ENCODE measurements at regions not wholly inside any gene's neighbourhood (a gene's known extent, or its start where the extent isn't known, plus 50 kb on each side); places are given as distances from the start of the nearest gene placed in this dataset.

GRCh38 chr10:4024516-4025245 lies 239.7 kb upstream of the KLF6 start:
- DNase-seq (ENCODE audit: low read depth in 2 of 2): no peak

DNA sequence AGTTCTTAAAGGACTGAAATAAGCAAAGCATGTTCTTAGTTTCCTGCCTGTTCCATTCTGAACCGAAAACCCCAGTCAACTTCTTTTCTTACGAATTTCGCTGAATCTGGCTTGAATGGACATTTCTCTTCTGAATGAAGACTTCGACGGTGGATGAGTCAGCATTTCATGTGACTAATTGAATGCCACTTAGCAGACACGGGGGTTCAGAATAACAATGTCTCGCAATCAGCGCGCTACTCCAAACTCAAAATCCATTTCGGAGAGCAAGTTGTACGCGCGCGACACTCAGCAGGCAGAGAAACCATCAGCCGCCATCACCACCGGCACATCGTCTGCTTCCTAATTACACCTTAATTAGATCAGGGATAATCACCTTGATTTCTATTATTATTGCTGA lies 239.0 kb upstream of the KLF6 start:
- DNase-seq (ENCODE audit: low read depth in 2 of 2): no peak

DNA sequence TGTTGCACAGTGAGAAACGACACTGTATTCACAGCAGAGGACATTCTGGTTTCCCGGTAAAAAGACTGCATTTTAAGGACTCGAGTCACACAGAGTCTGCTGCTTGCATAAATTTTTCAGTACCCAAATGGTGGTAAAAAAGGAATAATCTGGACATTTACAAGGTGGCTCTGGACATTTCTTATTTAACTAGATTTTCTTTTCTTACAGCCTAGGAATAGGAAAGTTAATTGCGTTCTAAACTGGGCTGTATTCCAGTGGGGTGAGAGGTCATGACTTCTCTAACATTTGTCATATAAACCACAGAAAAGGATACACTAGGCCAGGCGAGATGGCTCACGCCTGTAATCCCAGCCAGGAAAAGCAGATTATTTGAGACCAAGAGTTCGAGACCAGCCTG lies 237.5 kb upstream of the KLF6 start:
- DNase-seq (ENCODE audit: low read depth in 2 of 2): no peak

- no peak for DNase-seq (ENCODE audit: low read depth in 2 of 2)
These were observed 235.6 kb upstream of the KLF6 start for GRCh38 chr10:4020631-4021030.

GRCh38 chr10:4018054-4018511 lies 233.1 kb upstream of the KLF6 start:
- no peak for DNase-seq (ENCODE audit: low read depth in 2 of 2)

DNA sequence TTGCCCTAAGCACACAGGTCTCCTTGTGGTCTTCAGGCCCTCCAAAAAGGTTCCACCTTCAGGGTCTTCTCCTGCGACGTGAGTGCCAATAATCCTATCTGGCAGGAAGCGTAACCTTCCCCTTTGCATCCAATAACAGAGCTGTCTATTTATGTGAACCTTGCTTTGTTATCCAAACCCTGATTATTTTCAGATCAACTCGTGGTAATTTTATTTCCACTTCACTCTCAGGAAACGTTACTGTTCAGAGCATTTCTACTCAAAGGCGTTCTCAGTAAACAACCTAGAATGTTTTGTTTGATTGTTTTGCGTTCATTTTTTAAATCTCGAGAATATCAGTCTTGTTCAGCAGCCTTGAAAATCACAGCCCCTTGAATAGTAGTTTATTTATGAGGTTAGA lies 232.3 kb upstream of the KLF6 start:
- DNase-seq (ENCODE audit: low read depth in 2 of 2): no peak

GRCh38 chr10:4016214-4016740 lies 231.3 kb upstream of the KLF6 start:
- no peak for DNase-seq (ENCODE audit: low read depth in 2 of 2)

DNA sequence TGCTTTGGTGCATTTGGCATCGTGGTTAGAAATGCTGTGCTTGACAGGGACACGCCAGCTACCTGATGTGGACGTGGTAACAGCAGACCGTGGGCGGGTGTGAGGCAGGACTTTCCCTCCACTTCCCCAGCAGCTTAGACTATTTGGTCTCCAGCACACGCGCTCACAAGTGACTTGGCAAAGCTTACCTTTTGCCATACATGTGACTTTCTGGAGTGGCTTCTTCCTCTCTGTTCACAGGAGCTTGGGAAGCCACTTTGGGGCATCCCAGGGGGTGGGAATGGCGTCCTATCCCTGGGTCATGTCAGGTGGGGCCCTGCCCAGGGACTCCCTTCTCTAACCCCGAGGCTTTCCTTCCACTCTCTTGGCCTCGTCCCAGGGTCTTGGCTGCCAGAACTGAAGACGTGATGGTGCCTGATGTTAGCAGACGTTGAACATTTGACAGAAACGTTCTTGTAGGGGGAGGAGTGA lies 228.7 kb upstream of the KLF6 start:
- DNase-seq (ENCODE audit: low read depth in 2 of 2): no peak

DNA sequence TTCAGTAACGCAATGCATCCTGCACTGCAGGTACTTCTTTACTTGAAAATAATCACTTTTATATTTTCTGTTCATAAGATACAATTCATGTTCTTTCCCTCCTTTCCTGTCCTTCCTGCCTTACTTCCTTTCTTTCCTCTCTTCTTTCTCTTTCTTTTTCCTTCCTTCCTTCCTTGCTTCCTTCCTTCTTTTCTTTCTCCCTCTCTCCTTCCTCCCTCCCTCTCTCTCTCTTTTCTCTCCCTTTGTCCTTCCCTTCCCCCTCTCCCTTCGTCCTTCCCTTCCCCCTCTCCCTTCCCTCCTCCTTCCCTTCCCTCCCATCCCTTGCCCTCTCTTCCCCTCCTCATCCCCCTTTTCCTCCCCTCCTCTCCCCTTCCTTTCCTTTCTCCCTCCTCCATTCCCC lies 227.8 kb upstream of the KLF6 start:
- DNase-seq (ENCODE audit: low read depth in 2 of 2): no peak

DNA sequence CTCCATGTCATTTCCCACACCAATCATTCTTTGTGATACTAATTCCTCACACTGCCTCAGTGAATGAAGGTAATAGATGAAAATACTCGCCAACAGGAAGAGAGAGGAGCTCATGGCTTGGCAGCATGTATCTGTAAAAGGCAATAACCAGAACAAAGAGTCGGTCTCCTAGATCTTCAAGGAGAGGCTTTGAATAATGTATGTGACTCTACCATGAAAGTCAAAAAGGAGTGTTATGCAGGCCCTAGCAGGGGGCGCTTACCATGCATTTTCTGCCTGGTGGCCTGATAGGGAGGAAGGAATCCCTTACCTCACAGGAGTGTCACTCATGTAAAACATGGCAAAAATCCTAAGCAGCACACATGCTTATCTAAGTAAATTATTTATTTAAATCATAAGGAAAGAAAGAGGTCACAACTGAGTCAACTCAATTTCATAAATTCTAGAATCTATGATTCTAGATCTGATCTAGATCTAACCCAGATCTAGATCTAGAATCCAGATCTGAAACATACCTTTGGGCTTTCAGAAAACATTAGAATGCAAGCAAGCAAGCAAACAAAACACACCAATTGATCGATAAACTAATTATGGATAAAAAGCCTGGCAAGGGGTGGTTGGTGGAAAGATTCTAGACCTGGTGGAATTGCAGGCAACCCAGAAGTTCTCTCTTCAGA lies 226.3 kb upstream of the KLF6 start:
- no peak for DNase-seq (ENCODE audit: low read depth in 2 of 2)

DNA sequence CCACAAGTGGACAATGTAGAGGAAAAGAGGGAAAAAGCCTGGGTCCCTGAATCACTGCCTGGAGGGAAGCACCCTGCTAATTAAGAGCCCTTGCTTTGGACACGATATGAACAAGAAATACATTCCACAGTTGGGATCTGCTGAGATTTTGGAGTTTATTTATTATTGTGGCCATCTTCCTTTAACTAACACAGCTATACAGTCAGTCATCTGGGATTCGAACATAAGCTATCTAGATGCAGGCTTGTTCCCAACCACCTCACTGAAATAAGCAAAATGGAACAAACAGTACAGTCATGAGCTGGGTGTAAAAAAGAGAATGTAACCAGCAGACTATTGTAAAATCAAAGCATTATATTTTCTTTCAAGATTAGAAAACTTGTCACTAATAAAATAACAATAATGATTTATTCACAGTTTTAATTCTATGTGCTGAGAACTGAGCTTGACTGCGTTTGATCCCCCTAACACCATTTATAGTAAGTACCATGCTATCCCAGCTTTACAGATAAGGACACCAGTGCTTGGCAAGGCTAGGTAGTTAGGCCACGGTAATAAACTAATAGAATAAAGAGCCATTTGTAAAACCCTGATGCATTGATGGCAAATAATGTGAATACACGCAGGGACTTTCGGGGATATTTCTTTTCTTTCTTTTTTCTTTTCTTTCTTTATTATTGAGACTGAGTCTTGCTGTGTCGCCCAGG lies 223.8 kb upstream of the KLF6 start:
- DNase-seq (ENCODE audit: low read depth in 2 of 2): no peak

DNA sequence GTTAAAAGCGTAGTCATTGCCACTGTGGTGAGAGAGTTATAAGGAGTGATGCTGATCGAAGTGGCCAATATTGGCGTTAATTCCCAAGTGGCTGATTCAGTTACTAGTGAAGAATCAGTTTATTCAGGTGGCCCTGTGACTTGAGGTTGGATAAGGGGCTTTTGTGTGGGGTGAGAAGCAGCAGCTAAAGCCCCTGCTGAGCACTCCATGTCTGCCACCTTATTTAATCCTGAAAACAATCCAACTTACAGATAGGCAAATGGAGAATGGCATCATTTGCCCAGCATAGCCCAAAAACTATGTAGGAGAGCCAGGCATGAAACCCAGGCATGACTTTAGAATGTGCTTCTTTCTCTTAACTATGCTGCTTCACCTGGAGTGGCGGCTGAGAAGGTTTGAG lies 222.8 kb upstream of the KLF6 start:
- DNase-seq (ENCODE audit: low read depth in 2 of 2): no peak

GRCh38 chr10:4006858-4007257 lies 221.8 kb upstream of the KLF6 start:
- DNase-seq (ENCODE audit: low read depth in 2 of 2): no peak

DNA sequence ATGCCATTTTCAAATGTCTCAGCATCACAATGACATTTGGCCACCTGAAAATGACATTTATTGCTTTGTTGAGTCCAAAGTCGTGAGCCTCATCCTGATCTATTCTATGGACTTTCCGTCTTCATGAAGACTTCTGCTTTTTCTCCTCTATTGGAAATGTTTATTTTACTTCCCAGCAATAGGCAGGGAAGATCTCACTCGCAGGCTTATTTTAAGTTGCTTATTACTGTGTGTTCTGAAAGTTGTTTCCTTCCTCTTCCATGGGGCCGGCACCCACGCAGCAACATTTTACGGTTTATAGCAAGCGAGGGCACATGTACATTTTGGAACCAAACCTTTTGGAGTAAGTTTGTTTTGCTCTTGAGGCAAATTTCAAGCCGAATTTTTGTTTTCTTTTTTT lies 221.0 kb upstream of the KLF6 start:
- DNase-seq (ENCODE audit: low read depth in 2 of 2): no peak

GRCh38 chr10:4004990-4005389 lies 220.0 kb upstream of the KLF6 start:
- DNase-seq (ENCODE audit: low read depth in 2 of 2): no peak

GRCh38 chr10:4004144-4004543 lies 219.1 kb upstream of the KLF6 start:
- DNase-seq (ENCODE audit: low read depth in 2 of 2): no peak

DNA sequence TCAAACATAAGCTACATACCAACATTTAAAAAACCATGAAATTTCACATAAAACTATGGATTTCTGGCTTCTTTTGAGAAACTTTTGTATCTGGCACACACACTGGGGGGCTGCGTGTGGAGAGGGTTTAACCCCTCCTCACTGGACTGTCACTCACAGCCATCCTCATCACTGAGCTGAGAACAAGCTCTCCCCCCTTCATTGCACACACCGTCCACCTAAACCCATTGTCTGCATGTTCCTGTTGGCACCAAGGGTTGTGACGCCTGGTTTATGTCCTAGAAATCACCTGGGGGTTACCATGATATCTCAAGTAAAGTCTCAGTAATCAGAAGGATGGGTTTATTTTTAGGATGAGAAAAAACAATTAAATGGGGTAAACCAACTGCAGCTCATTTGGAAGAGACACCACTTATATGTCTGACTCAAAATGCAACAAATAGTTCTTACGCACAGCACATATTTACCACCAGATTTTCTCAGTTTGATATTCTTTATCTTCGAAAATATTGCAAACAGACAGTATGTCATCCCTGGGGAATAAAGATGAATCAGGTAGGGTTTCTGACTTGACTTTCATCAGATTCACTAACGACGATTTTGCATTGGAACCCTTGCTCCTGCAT lies 218.5 kb upstream of the KLF6 start:
- no peak for DNase-seq (ENCODE audit: low read depth in 2 of 2)

GRCh38 chr10:4001811-4002210 lies 216.8 kb upstream of the KLF6 start:
- DNase-seq (ENCODE audit: low read depth in 2 of 2): no peak

DNA sequence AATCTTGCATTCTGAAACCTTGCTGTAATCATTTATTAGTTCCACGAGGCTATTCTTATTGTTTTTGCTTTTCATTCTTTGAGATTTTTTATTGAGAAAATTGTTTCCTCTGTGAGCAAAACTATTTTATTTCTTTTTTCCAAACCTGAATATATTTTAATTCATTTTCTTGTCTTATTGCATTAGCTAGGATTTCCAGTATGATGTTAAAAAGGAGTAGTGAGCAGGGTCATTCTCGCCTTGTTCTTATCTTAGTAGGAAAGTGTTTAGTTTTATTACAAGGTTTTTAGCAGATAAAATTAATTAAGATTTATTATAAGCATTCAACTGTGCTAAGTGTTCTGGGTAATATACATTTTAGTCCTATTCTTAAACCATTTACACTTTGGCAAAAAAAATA lies 214.6 kb upstream of the KLF6 start:
- no peak for DNase-seq (ENCODE audit: low read depth in 2 of 2)

DNA sequence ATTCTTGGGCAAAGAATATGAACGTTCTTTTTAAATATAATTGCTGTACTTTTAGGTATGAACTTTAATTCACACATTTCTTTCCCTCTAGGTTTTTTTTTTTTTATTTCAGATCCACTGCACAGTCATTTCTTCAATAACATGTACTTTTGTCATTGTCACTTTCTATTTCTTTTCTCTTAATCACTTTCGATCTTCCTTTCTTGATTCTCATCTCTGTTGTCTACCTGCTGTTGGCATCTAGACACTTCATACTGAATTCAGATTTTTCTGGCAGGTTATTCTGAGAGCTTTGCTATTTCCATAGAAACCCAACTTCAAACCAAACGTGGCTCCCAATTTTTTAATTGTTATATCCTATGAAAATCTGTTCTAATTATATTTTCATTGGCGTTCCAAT lies 211.7 kb upstream of the KLF6 start:
- DNase-seq (ENCODE audit: low read depth in 2 of 2): no peak

- no peak for DNase-seq (ENCODE audit: low read depth in 2 of 2)
These were observed 210.5 kb upstream of the KLF6 start for GRCh38 chr10:3995302-3996210.
